Keratinocyte (primary cell): ENCODE measurements at regions not wholly inside any gene's neighbourhood (a gene's known extent, or its start where the extent isn't known, plus 50 kb on each side); places are given as distances from the start of the nearest gene placed in this dataset.

Source experiments
- DNase-seq: peaks from one replicate; pipeline ENCODE4 v3.0.0-alpha.2; 2011; ENCODE audit warnings: low read depth, missing footprints, low spot score
- FAIRE-seq: peaks from 2 replicates; lab custom pipeline; 2011; peaks lifted over from hg19 to GRCh38; lab: Jason Lieb, UNC
- H2AFZ ChIP-seq: 2 replicates; pipeline ENCODE4 v1.6.0; 2012; ENCODE audit warnings: low read length, control low read depth, inconsistent platforms; ENCODE audit not compliant: control insufficient read depth
- H3K27ac ChIP-seq: 2 replicates; pipeline ENCODE4 v1.5.1; 2011; ENCODE audit warnings: low read length; ENCODE audit not compliant: control insufficient read depth, insufficient read depth
- H3K27me3 ChIP-seq: 3 replicates; pipeline ENCODE4 v1.6.0; 2011; ENCODE audit warnings: low read length; ENCODE audit not compliant: control insufficient read depth, insufficient read depth; ENCODE audit errors: extremely low read depth
- H3K36me3 ChIP-seq, 2 experiments: 2 replicates in 1 of 2; 3 replicates in 1 of 2; pipeline ENCODE4 v1.5.1; 2011; ENCODE audit warnings: low read length in 2 of 2, mild to moderate bottlenecking in 1 of 2; ENCODE audit not compliant: control insufficient read depth in 2 of 2, insufficient read depth in 2 of 2; ENCODE audit errors: extremely low read depth in 1 of 2
- H3K4me1 ChIP-seq: 3 replicates; pipeline ENCODE4 v1.5.1; 2011; ENCODE audit warnings: low read length; ENCODE audit not compliant: control insufficient read depth, insufficient read depth; ENCODE audit errors: extremely low read depth
- H3K4me2 ChIP-seq: 3 replicates; pipeline ENCODE4 v1.6.0; 2011; ENCODE audit warnings: low read depth, low read length; ENCODE audit not compliant: control insufficient read depth, insufficient read depth; ENCODE audit errors: extremely low read depth
- H3K4me3 ChIP-seq, 3 experiments: fragments of 200-600 bp in 1 of 3; sonication (generic) in 1 of 3; 2 replicates in 2 of 3; 3 replicates in 1 of 3; pipeline ENCODE4 v1.5.1; 2011 to 2016; ENCODE audit warnings: low read length in 3 of 3, mild to moderate bottlenecking in 3 of 3, control low read depth in 2 of 3, inconsistent platforms in 1 of 3, low read depth in 1 of 3, mixed read lengths in 1 of 3, mixed run types in 1 of 3, moderate library complexity in 1 of 3; ENCODE audit not compliant: control insufficient read depth in 2 of 3, insufficient read depth in 2 of 3; ENCODE audit errors: extremely low read depth in 1 of 3
- H3K79me2 ChIP-seq: 2 replicates; pipeline ENCODE4 v1.6.0; 2012; ENCODE audit warnings: low read length; ENCODE audit not compliant: control insufficient read depth, insufficient read depth
- H3K9ac ChIP-seq: 3 replicates; pipeline ENCODE4 v1.6.0; 2011; ENCODE audit warnings: low read length; ENCODE audit not compliant: control insufficient read depth, insufficient read depth; ENCODE audit errors: extremely low read depth
- H3K9me1 ChIP-seq: 3 replicates; pipeline ENCODE4 v1.6.0; 2011; ENCODE audit warnings: low read length; ENCODE audit not compliant: control insufficient read depth, insufficient read depth; ENCODE audit errors: extremely low read depth
- H3K9me3 ChIP-seq: 2 replicates; pipeline ENCODE4 v1.5.1; 2012; ENCODE audit warnings: low read depth, low read length; ENCODE audit not compliant: control insufficient read depth
- H4K20me1 ChIP-seq: 3 replicates; pipeline ENCODE4 v1.6.0; 2011; ENCODE audit warnings: low read length; ENCODE audit not compliant: control insufficient read depth, insufficient read depth; ENCODE audit errors: extremely low read depth
- EZH2 ChIP-seq: IDR thresholded peaks from one replicate; pipeline ENCODE4 v1.6.1; 2012; ENCODE audit warnings: inconsistent platforms, mild to moderate bottlenecking, low read length, moderate library complexity
- dilution Hi-C: fragments of 300-500 bp; cut with MboI; formaldehyde crosslinking; loops from one replicate; pipeline ENCODE4 v1.7.0; 2020; ENCODE audit warnings: low sequenced_read_pairs; ENCODE audit not compliant: extremely low pct_ligation_motif_present
- TF ChIP-seq, protein P1 (sequence below), 3 experiments: IDR thresholded peaks in 1 of 3; conservative IDR thresholded peaks in 1 of 3; optimal IDR thresholded peaks in 1 of 3; 2 replicates in 2 of 3; 3 replicates in 1 of 3; pipeline versions ENCODE3 to v1.5.1; 2011; ENCODE audit warnings: low read length in 3 of 3, mild to moderate bottlenecking in 3 of 3, moderate library complexity in 2 of 3, control low read depth in 1 of 3, inconsistent platforms in 1 of 3; ENCODE audit not compliant: insufficient read depth in 2 of 3; ENCODE audit errors: extremely low read depth in 1 of 3

DNA sequence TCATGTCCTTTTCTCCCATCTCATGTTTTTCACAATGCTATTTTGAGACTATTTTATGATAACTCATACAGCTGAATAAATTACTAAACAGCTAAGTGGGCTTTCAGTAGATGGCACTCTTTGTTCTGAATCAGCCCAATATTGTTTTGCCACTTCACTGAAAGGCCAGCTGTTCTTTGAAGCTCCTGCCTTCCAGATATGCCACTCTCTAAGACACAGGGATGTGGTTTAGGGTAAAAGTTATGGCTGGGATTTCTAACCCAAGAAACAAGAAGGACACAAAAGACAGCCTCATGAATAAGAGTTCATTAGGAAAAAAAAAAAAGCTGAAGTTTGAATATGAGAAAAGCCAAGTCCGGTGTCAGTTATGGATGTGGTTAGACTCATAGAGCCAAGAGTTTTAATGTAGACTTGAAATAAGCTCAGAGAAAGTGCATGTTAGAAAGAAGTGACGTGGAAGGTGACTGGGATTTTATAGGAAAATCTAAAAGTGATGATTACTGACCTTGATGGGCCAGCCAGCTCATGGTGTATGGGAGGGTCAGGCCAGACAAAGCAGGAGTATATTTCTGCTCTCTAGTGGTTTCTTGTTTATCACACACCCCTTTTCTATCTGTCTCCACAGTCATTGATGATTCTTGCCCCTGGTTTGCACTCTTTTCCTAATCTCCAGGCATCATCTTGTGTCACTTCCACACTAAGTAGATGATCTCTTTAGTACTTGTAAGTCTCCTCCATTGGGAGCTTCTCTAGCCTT, 488.5 kb downstream of the NR2F1-AS1 start:
- no peak overlapping the region for H3K27ac ChIP-seq
- no peaks in the 10 kb centered on the region for H4K20me1 ChIP-seq
- no peaks in the 10 kb centered on the region for H3K79me2 ChIP-seq
- H3K9me3 ChIP-seq = no peaks in the 10 kb centered on the region
- H3K9ac ChIP-seq = no peak overlapping the region
- no peak overlapping the region for H2AFZ ChIP-seq
- H3K27me3 ChIP-seq = no peaks in the 10 kb centered on the region
- FAIRE-seq (no peak), DNase-seq (no peak)
- H3K4me1 ChIP-seq = peaks cover 1% of the 10 kb centered on the region
- no peaks in the 10 kb centered on the region for H3K9me1 ChIP-seq
- H3K4me2 ChIP-seq = no peak overlapping the region
- H3K4me3 ChIP-seq = no peak overlapping the region
- TF ChIP-seq, protein P1, sequence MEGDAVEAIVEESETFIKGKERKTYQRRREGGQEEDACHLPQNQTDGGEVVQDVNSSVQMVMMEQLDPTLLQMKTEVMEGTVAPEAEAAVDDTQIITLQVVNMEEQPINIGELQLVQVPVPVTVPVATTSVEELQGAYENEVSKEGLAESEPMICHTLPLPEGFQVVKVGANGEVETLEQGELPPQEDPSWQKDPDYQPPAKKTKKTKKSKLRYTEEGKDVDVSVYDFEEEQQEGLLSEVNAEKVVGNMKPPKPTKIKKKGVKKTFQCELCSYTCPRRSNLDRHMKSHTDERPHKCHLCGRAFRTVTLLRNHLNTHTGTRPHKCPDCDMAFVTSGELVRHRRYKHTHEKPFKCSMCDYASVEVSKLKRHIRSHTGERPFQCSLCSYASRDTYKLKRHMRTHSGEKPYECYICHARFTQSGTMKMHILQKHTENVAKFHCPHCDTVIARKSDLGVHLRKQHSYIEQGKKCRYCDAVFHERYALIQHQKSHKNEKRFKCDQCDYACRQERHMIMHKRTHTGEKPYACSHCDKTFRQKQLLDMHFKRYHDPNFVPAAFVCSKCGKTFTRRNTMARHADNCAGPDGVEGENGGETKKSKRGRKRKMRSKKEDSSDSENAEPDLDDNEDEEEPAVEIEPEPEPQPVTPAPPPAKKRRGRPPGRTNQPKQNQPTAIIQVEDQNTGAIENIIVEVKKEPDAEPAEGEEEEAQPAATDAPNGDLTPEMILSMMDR (optimal IDR thresholded peaks at IDR 0.05 in 1 of 3, IDR thresholded peaks at IDR 0.05 in 1 of 3, conservative IDR thresholded peaks at IDR 0.05 in 1 of 3; ENCODE audit: extremely low read depth in 1 of 3, insufficient read depth in 2 of 3, low read length in 3 of 3) = peak in 2 of 3 experiments; percentile 34 to 40
- no peak for TF ChIP-seq EZH2
- no peaks in the 10 kb centered on the region for H3K36me3 ChIP-seq
- dilution Hi-C loops = no loop called here

DNA sequence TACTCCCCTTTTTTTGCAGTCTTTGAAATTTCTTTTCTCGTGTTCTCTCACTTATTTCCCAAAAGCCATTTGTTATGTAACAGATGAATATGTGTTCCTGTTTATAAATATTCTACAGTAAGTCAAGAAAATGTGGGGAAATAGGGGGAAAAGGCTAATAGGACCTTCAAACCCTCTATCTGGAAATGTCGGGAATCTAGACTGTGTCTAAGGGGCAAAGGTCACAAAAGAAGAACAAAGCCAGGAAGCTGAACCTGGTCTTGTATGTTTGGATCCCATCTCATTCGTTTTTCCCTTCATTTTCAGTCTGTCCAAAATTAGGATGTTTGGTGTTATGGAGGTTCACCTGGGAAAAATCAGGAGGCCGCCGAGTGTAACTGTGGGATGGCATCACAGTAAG, 490.3 kb downstream of the NR2F1-AS1 start:
- dilution Hi-C loops = no loop called here

More for the DNA sequence above, 490.3 kb downstream of the NR2F1-AS1 start:
- H4K20me1 ChIP-seq = no peaks in the 10 kb centered on the region
- DNase-seq (no peak), FAIRE-seq (no peak)
- H3K9me1 ChIP-seq = no peaks in the 10 kb centered on the region
- no peak overlapping the region for H3K9ac ChIP-seq
- H3K9me3 ChIP-seq = no peaks in the 10 kb centered on the region
- no peaks in the 10 kb centered on the region for H3K79me2 ChIP-seq
- H3K4me1 ChIP-seq = peaks cover 5% of the 10 kb centered on the region
- H3K4me3 ChIP-seq = no peak overlapping the region
- H2AFZ ChIP-seq = no peak overlapping the region
- TF ChIP-seq, protein P1 (optimal IDR thresholded peaks at IDR 0.05 in 1 of 3, IDR thresholded peaks at IDR 0.05 in 1 of 3, conservative IDR thresholded peaks at IDR 0.05 in 1 of 3; ENCODE audit: extremely low read depth in 1 of 3, insufficient read depth in 2 of 3, low read length in 3 of 3) = no peak
- no peak for TF ChIP-seq EZH2
- no peak overlapping the region for H3K4me2 ChIP-seq
- no peaks in the 10 kb centered on the region for H3K27me3 ChIP-seq
- no peak overlapping the region for H3K27ac ChIP-seq
- H3K36me3 ChIP-seq = no peaks in the 10 kb centered on the region
